ENCODE measurements at regions not wholly inside any gene's neighbourhood (a gene's known extent, or its start where the extent isn't known, plus 50 kb on each side); places are given as distances from the start of the nearest gene placed in this dataset.

- no peaks in the 10 kb centered on the region for H3K36me3 Mint-ChIP-seq
- ChIA-PET POLR2A (no interaction called here), CTCF (no interaction called here)
- H3K4me1 Mint-ChIP-seq = no peaks in the 10 kb centered on the region
- DNase-seq (ENCODE audit: low spot score) (no peak), ATAC-seq (no peak)
- H3K4me3 Mint-ChIP-seq = no peak overlapping the region
- H3K9me3 Mint-ChIP-seq = no peaks in the 10 kb centered on the region
- peaks cover 43% of the 10 kb centered on the region for H3K27me3 Mint-ChIP-seq (ENCODE audit: low read depth)
- TF ChIP-seq ZSCAN18 (CRISPR knock-in tag; IDR thresholded peaks at IDR 0.05) = no peak
- TF ChIP-seq, protein P1, sequence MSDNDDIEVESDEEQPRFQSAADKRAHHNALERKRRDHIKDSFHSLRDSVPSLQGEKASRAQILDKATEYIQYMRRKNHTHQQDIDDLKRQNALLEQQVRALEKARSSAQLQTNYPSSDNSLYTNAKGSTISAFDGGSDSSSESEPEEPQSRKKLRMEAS (CRISPR knock-in tag; IDR thresholded peaks at IDR 0.05) = no peak
- no peak for TF ChIP-seq KAT7 (CRISPR knock-in tag; IDR thresholded peaks at IDR 0.05; ENCODE audit: borderline replicate concordance)
- TF ChIP-seq FOXK1 (CRISPR knock-in tag; IDR thresholded peaks at IDR 0.05) = no peak
- no peak for TF ChIP-seq TEAD4 (CRISPR knock-in tag; IDR thresholded peaks at IDR 0.05)
- TF ChIP-seq, protein P2, sequence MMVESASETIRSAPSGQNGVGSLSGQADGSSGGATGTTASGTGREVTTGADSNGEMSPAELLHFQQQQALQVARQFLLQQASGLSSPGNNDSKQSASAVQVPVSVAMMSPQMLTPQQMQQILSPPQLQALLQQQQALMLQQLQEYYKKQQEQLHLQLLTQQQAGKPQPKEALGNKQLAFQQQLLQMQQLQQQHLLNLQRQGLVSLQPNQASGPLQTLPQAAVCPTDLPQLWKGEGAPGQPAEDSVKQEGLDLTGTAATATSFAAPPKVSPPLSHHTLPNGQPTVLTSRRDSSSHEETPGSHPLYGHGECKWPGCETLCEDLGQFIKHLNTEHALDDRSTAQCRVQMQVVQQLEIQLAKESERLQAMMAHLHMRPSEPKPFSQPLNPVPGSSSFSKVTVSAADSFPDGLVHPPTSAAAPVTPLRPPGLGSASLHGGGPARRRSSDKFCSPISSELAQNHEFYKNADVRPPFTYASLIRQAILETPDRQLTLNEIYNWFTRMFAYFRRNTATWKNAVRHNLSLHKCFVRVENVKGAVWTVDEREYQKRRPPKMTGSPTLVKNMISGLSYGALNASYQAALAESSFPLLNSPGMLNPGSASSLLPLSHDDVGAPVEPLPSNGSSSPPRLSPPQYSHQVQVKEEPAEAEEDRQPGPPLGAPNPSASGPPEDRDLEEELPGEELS (CRISPR knock-in tag; IDR thresholded peaks at IDR 0.05) = no peak
- no peak for TF ChIP-seq IRF2 (CRISPR knock-in tag; IDR thresholded peaks at IDR 0.05; ENCODE audit: borderline replicate concordance, low read depth)
- TF ChIP-seq GABPB1 (CRISPR knock-in tag; IDR thresholded peaks at IDR 0.05) = no peak
- TF ChIP-seq TEAD1 (CRISPR knock-in tag; IDR thresholded peaks at IDR 0.05) = no peak
- H3K27ac Mint-ChIP-seq = no peak overlapping the region
Measured at GRCh38 chr14:38394064-38394463, 138.2 kb upstream of the CLEC14A start.

GRCh38 chr14:38391334-38391733 is 135.4 kb upstream of the CLEC14A start:
- Mint-ChIP-seq H3K27me3 (ENCODE audit: low read depth) (peaks cover 57% of the 10 kb centered on the region), H3K4me1 (no peaks in the 10 kb centered on the region), H3K9me3 (no peaks in the 10 kb centered on the region), H3K36me3 (no peaks in the 10 kb centered on the region), H3K27ac (no peak overlapping the region), H3K4me3 (no peak overlapping the region)
- ATAC-seq (no peak), DNase-seq (ENCODE audit: low spot score) (no peak)
- no peak for TF ChIP-seq ZNF512 (CRISPR knock-in tag; IDR thresholded peaks at IDR 0.05; ENCODE audit: borderline replicate concordance)
- TF ChIP-seq, protein P1 (CRISPR knock-in tag; IDR thresholded peaks at IDR 0.05) = no peak
- CTCF ChIA-PET = no interaction called here
- POLR2A ChIA-PET = no interaction called here

DNA sequence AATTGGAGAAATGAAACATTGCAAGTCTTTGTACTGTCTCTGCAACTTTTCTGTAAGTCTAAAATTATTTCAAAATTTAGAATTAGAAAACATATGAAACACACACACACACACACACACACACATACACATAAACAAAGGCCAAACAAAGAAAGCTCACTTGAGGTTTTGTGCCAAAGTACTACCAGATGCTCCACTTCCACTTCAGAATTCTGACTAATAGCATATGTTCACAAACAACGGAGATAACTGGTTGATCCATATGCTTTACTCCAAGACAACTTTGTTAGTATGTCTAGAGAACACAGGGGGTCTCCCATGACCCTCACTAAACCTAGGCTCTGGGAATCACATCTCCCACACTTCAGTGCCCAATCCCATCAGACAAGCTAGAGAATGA is 133.8 kb upstream of the CLEC14A start:
- CTCF ChIA-PET = no interaction called here
- Mint-ChIP-seq H3K36me3 (no peaks in the 10 kb centered on the region), H3K9me3 (no peaks in the 10 kb centered on the region), H3K27me3 (ENCODE audit: low read depth) (peaks cover 61% of the 10 kb centered on the region), H3K4me3 (no peak overlapping the region), H3K27ac (no peak overlapping the region), H3K4me1 (no peaks in the 10 kb centered on the region)
- ATAC-seq (no peak), DNase-seq (ENCODE audit: low spot score) (no peak)
- POLR2A ChIA-PET = no interaction called here
- TF ChIP-seq ATF6 (CRISPR knock-in tag; IDR thresholded peaks at IDR 0.05) = no peak
- TF ChIP-seq GTF2I (CRISPR knock-in tag; conservative IDR thresholded peaks at IDR 0.05) = no peak
- no peak for TF ChIP-seq TP53 (CRISPR knock-in tag; IDR thresholded peaks at IDR 0.05)
- TF ChIP-seq STAT6 (CRISPR knock-in tag; conservative IDR thresholded peaks at IDR 0.05; ENCODE audit: low read depth) = no peak
- TF ChIP-seq, protein P1 (CRISPR knock-in tag; IDR thresholded peaks at IDR 0.05) = no peak
- TF ChIP-seq, protein P3, sequence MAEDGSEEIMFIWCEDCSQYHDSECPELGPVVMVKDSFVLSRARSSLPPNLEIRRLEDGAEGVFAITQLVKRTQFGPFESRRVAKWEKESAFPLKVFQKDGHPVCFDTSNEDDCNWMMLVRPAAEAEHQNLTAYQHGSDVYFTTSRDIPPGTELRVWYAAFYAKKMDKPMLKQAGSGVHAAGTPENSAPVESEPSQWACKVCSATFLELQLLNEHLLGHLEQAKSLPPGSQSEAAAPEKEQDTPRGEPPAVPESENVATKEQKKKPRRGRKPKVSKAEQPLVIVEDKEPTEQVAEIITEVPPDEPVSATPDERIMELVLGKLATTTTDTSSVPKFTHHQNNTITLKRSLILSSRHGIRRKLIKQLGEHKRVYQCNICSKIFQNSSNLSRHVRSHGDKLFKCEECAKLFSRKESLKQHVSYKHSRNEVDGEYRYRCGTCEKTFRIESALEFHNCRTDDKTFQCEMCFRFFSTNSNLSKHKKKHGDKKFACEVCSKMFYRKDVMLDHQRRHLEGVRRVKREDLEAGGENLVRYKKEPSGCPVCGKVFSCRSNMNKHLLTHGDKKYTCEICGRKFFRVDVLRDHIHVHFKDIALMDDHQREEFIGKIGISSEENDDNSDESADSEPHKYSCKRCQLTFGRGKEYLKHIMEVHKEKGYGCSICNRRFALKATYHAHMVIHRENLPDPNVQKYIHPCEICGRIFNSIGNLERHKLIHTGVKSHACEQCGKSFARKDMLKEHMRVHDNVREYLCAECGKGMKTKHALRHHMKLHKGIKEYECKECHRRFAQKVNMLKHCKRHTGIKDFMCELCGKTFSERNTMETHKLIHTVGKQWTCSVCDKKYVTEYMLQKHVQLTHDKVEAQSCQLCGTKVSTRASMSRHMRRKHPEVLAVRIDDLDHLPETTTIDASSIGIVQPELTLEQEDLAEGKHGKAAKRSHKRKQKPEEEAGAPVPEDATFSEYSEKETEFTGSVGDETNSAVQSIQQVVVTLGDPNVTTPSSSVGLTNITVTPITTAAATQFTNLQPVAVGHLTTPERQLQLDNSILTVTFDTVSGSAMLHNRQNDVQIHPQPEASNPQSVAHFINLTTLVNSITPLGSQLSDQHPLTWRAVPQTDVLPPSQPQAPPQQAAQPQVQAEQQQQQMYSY (CRISPR knock-in tag; IDR thresholded peaks at IDR 0.05) = no peak
- TF ChIP-seq TEAD1 (CRISPR knock-in tag; IDR thresholded peaks at IDR 0.05) = no peak
- TF ChIP-seq JAZF1 (CRISPR knock-in tag; IDR thresholded peaks at IDR 0.05) = no peak
- no peak for TF ChIP-seq NR2C2 (CRISPR knock-in tag; IDR thresholded peaks at IDR 0.05)
- TF ChIP-seq ZNF671 (CRISPR knock-in tag; IDR thresholded peaks at IDR 0.05) = no peak

All from WTC11 (cell line).